Esophagus muscularis mucosa (tissue), 4 donors: ENCODE measurements at regions not wholly inside any gene's neighbourhood (a gene's known extent, or its start where the extent isn't known, plus 50 kb on each side); places are given as distances from the start of the nearest gene placed in this dataset.

Experiments
- CTCF ChIP-seq, 3 experiments: fragments of 200-600 bp in 2 of 3; fragments of 450-650 bp in 1 of 3; sonication (generic) in 2 of 3; IDR thresholded peaks; one replicate each; pipeline ENCODE4 v1.5.1; 2017 to 2019; ENCODE audit warnings: antibody characterized with exemption in 3 of 3, mild to moderate bottlenecking in 2 of 3, moderate library complexity in 1 of 3
- EP300 ChIP-seq: sonication (generic); formaldehyde crosslinking; IDR thresholded peaks from one replicate; pipeline ENCODE4 v1.6.1; 2017; ENCODE audit warnings: antibody characterized with exemption
- POLR2A ChIP-seq: fragments of 450-650 bp; IDR thresholded peaks from one replicate; pipeline ENCODE4 v1.6.1; 2017; ENCODE audit warnings: antibody characterized with exemption, moderate library complexity, mild to moderate bottlenecking, low read depth

GRCh38 chr13:94854688-94855087, 142.3 kb upstream of the SOX21 start:
- no peak for TF ChIP-seq CTCF (IDR thresholded peaks at IDR 0.05)
- no peak for TF ChIP-seq POLR2A
- TF ChIP-seq EP300, result no peak
